NT2/D1 (cell line): ENCODE measurements at regions not wholly inside any gene's neighbourhood (a gene's known extent, or its start where the extent isn't known, plus 50 kb on each side); places are given as distances from the start of the nearest gene placed in this dataset.

Experiments
- YY1 ChIP-seq: IDR thresholded peaks from 2 replicates; pipeline ENCODE4 v1.6.1; 2011; ENCODE audit not compliant: insufficient read length, insufficient read depth
- ZNF274 ChIP-seq: IDR thresholded peaks from 2 replicates; pipeline ENCODE4 v1.6.1; 2011; ENCODE audit warnings: mild to moderate bottlenecking, low read depth, low read length

GRCh38 chr1:101075926-101076325 lies 50.3 kb upstream of the DPH5 start:
- TF ChIP-seq YY1 (no peak), ZNF274 (no peak)
